T-helper 9 cell (primary cell): ENCODE measurements at regions not wholly inside any gene's neighbourhood (a gene's known extent, or its start where the extent isn't known, plus 50 kb on each side); places are given as distances from the start of the nearest gene placed in this dataset.

Experiments
- DNase-seq: peaks from one replicate; pipeline ENCODE4 v3.0.0-alpha.2; 2020

DNA sequence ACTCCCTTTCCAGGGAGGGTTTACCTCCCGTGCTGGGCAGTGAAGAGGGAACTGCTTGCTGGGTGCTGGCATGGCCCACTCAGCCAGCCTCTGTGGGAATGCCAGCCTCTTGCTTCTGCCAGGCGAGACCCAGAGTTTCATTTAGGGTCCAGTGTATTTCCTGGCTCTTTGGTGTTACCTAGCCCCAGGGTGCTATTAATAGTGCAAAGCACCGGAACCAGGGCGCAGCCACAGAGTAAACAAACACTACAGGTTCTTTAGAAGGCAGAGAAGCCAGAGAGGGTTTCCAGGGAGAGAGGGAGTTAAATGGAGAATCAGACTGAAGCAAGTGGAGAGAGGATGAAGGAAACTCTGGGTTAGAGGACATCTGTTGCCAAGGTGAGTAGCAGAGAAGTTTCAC lies 74.9 kb upstream of the SPATA13 start:
- no peak for DNase-seq

DNA sequence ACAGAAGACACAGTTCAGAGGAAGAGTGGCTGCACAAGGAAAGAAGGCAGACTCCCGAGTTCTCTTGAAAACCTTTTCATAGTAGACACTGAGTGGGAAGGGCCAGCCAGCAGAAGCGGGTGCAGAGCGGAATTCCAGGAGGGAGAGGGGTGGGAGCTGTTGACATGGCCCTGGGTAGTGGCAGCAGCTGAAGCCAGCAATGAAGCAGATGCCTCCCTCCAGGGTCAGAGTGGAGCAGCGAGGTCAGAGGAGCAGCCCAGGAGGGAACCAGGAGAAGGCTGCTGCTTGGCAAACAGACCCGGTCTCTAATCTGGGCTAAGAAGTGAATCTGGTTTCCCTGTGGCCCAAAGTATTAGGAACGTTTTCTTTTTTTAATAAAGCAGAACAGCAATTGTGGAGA lies 73.9 kb upstream of the SPATA13 start:
- DNase-seq, result no peak

DNA sequence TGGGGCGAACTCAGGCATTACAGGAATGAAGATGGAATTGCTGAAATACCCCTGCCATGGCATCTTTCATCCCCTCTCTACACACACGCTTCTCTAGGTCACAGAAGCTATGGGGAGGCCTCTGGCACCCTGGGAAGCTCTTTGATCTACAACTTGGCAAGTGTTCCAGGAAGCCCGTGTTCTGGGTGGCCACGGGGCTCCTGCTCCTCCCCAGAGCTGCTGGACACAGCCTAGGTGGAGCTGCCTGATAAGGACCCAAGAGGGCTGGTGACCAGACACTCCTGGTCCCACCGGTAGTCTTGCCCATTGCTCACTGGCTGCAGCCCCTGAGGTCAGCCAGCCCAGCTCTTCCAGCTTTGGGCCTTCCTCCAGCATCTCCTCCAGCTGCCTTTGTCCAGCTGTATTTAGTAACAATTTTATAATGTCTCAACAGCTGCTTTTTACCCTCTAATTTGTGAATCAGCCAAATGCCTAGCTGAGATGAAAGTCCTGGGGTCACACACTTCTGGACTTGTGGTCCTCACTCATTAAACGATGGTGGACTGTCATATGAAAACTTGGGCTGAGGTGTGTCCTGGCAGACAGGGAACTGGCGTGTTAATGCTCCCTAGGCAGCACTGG lies 72.8 kb upstream of the SPATA13 start:
- DNase-seq, result no peak

DNA sequence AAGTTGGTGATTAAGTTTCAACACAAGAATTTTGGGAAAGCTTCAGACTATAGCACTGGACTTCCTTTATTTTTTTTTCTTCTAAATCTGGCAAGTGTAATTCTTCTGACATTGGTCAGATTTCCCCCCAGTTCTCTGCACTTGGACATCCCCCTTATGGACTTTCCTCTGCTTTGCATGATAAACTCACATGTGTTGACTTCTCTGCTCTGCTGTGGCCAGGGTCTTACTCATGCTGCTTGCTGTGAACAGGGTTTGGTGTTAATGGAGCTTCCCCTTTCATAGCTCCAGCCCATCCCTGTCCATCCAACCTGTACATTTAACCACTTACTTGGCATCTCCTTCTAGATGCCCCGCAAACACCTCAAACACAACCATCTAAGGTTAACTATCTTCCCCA lies 70.5 kb upstream of the SPATA13 start:
- no peak for DNase-seq

GRCh38 chr13:24091080-24091479 lies 69.4 kb upstream of the SPATA13 start:
- no peak for DNase-seq

- DNase-seq, result no peak
Measured at GRCh38 chr13:24092108-24092507, 68.4 kb upstream of the SPATA13 start.

GRCh38 chr13:24093047-24093446 lies 67.5 kb upstream of the SPATA13 start:
- no peak for DNase-seq

DNA sequence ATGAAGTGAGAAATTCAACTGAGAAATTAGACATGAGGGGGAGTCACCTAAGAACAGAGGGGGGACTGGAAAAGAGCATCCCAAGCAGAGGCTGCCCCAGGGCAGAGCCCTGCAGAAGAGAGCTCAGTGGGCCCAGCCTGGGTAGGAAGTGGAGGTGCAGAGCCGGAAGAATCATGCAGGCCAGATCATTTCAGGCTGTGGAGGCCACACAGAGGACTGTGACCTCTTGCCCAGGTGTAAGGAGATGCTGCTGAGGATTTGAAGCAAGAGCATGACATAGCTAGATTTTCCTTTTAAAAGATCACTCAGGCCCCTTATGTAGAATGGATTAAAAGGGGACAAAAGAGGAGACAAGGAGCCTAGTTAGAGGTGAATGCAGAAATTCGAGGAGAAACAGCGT lies 63.9 kb upstream of the SPATA13 start:
- DNase-seq, result no peak

- no peak for DNase-seq
Measured at GRCh38 chr13:24097064-24097463, 63.5 kb upstream of the SPATA13 start.

GRCh38 chr13:24097667-24098066 lies 62.9 kb upstream of the SPATA13 start:
- no peak for DNase-seq

DNA sequence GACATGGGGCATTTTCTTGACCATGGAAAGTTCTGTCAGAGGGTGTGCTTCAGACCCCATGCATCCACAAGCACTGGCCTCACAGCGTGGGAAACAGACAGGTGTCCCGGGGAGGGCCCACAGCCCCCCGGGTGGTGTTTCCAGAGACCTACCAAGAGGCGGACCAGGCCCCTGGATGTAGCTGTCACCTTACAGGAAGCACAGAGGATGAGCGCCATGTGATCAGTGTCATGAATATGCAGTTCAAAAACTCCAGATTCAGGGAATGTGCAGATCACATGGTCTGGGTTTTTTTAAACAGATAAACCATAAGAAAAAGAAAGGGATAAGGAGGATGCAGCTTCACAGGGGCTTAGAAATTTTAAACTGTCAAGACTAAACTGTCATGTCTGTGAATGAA lies 61.0 kb upstream of the SPATA13 start:
- DNase-seq, result no peak

DNA sequence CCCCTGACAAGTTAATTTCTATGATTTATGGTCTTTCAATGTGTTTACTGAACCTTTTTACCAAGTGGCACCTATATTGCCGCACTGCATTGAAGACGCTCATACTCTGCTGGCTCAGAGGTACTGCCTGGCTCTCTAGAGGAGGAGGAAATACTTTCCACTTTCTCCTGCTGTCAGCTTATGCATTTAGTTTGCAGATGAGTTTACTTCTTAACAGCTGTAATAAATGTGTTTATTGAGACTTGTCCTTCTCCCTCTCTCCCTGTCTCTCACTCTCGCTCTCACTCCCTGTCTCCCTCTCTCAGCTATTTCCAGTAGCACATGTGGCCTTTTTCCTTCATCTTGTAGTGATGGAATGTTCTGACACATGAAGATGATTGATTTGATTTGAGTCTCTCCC lies 60.3 kb upstream of the SPATA13 start:
- DNase-seq, result no peak

DNA sequence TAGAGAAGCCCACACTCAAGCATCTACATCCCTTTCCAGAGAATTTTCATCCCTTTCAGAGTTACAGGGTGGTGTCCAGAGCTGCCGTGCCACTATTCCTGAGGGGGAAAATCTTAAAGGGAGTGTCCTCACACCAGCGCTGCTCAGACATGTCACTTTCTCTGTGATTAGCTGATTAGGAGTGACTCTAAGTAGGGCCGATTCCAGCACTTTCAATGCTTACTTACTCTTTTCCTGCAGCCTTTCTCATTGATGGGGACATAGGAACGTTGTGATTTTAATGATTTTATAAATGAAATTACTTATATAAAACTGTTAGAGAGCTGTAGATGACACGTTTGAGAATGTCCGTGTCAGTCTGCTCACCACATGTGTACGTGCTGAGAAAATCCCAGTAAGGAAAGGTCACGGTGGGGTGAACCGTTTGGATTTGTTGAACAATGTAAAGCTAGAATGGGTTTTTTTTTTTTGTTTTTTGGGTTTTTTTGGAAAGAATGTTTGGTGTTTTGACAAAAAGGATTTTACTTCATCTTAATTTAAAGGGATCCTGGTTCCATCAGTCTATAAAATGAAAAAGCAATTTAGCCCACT lies 56.6 kb upstream of the SPATA13 start:
- no peak for DNase-seq

DNA sequence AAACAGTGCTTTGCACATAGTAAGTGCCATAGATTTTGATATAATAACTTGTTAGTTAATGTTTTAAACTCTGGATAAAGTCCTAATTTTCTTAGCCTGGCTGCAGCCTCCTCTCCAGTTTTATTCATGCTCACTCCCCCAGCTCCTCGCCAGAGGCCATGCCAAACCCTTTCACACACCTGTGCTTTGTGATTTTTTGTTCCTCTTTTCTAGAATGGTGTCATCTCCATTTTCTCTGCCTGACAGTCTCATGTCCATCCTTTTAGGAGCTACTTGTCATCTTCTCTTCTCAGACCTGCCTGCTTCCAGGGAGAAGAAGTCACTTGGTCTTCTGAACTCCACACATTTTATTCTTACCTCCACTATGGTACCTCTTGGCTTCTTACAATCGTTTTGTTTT lies 55.8 kb upstream of the SPATA13 start:
- DNase-seq, result no peak

DNA sequence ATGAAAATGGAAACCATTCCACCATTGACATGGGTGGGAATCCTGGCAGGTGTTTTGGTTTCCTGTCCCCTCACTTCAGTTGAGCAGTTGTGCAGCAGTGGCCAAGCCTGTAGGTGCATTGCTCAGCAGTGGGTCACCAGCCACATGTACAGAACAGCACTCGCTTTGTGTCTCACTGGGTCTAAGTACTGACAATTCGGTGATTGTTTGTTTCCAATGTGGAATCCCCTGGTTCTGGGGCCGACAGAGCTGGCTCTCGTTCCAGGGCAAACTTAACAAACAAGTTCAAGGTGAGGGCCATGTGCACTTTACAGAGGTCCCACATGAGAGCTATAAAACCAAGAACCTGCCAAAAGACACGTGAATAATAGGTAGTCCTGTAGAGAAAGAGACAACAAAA lies 54.1 kb upstream of the SPATA13 start:
- no peak for DNase-seq

DNA sequence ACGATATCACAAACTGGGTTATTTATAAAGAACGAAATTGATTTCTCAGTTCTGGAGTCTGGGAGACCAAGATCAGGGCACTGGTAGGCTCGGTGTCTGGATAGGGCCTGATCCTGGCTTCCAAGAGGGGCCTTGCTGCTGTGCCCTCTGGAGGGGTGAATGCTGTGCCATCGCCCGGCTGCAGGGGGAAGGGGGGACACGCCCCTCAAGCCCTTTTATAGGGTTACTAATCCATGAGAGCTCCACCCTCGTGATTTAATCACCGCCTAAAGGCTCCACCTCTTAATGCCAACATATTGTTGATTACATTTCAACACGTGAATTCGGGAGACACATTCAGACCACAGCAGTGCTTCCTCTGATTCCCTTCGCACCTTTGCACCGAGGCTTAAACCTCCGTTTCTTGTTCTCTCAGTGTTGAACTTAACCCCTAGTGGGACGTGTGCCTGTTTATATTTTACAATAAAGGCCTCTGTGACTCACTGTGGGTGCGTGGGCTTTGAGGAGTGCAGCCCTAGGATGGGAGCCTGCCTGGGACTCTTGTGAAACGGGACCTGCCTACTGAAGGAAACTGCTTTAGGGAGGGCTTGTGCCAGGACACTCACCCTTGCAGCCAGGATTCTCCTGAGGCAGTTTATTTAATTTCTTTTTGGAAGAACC lies 52.4 kb upstream of the SPATA13 start:
- DNase-seq, result no peak

DNA sequence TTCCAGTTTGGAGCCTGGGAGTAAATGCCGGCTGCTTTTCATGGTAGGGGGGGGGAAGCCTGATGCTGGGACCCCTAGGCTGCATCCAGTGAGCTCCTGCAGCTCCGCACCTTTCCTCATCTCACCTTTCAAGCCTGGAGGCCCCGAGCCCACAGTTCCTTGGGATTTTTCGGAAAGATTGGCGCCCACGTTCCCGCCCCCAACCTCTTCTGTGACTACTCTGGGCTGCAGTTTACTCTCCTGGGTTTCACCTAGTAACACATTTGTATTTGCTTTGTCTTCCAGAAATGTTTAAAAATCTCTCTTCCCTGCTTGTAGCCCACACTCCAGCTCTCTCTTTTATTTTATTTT lies 51.9 kb upstream of the SPATA13 start:
- no peak for DNase-seq

GRCh38 chr13:24110011-24110410 lies 50.5 kb upstream of the SPATA13 start:
- DNase-seq, result no peak
